KOPT-K1 (cell line): ENCODE measurements at regions not wholly inside any gene's neighbourhood (a gene's known extent, or its start where the extent isn't known, plus 50 kb on each side); places are given as distances from the start of the nearest gene placed in this dataset.
A peak's percentile ranks its signal among the peaks of the same experiment; 100 is the strongest.
"Not testable (repeated sequence)": the region's sequence is repeated elsewhere in the genome, so short reads cannot be mapped to it uniquely, and the experiment has no call there.

ENCODE experiments used
- H3K27ac ChIP-seq: fragments of 200-600 bp; sonication (generic); 2 replicates; pipeline ENCODE4 v1.5.1; 2016; ENCODE audit warnings: antibody characterized with exemption, mild to moderate bottlenecking, low read depth, low read length; ENCODE audit not compliant: poor library complexity, severe bottlenecking
- H3K36me3 ChIP-seq: fragments of 200-600 bp; sonication (generic); 2 replicates; pipeline ENCODE4 v1.5.1; 2017; ENCODE audit warnings: antibody characterized with exemption, mild to moderate bottlenecking, low read length, moderate library complexity; ENCODE audit not compliant: insufficient read depth
- H3K9me3 ChIP-seq: fragments of 200-600 bp; sonication (generic); 2 replicates; pipeline ENCODE4 v1.5.1; 2017; ENCODE audit warnings: antibody characterized with exemption, low read length, mild to moderate bottlenecking; ENCODE audit not compliant: insufficient read depth, poor library complexity, severe bottlenecking

- Histone ChIP-seq H3K36me3 (peaks cover 49% of the 10 kb centered on the region), H3K27ac (no peak overlapping the region), H3K9me3 (peaks cover 3% of the 10 kb centered on the region)
These were observed 304.8 kb downstream of the PTPRC start for GRCh38 chr1:198943484-198944187.

- Histone ChIP-seq H3K9me3 (peaks cover under 1% of the 10 kb centered on the region), H3K27ac (no peak overlapping the region), H3K36me3 (peaks cover 70% of the 10 kb centered on the region)
These were observed 308.6 kb downstream of the PTPRC start for GRCh38 chr1:198947456-198947855.

GRCh38 chr1:198948895-198949659 lies 310.2 kb downstream of the PTPRC start:
- Histone ChIP-seq H3K9me3 (no peaks in the 10 kb centered on the region), H3K27ac (no peak overlapping the region), H3K36me3 (peaks cover 57% of the 10 kb centered on the region)

- Histone ChIP-seq H3K9me3 (peaks cover 3% of the 10 kb centered on the region), H3K36me3 (peaks cover 65% of the 10 kb centered on the region), H3K27ac (no peak overlapping the region)
These were observed 311.2 kb downstream of the PTPRC start for GRCh38 chr1:198950036-198950435.

GRCh38 chr1:198955085-198955484 lies 316.2 kb downstream of the PTPRC start:
- H3K27ac ChIP-seq = no peak overlapping the region
- H3K9me3 ChIP-seq = peaks cover 37% of the 10 kb centered on the region
- peaks cover 51% of the 10 kb centered on the region for H3K36me3 ChIP-seq

GRCh38 chr1:198957044-198957443 lies 318.2 kb downstream of the PTPRC start:
- Histone ChIP-seq H3K36me3 (peaks cover 37% of the 10 kb centered on the region), H3K27ac (no peak overlapping the region), H3K9me3 (peaks cover 50% of the 10 kb centered on the region)

GRCh38 chr1:198959032-198959431 lies 320.2 kb downstream of the PTPRC start:
- H3K36me3 ChIP-seq = peaks cover 31% of the 10 kb centered on the region
- peak overlapping the region; percentile 55 for H3K27ac ChIP-seq
- H3K9me3 ChIP-seq = peaks cover 70% of the 10 kb centered on the region

GRCh38 chr1:198959676-198960075 lies 320.8 kb downstream of the PTPRC start:
- H3K36me3 ChIP-seq = peaks cover 25% of the 10 kb centered on the region
- peak overlapping the region; percentile 55 for H3K27ac ChIP-seq
- peaks cover 76% of the 10 kb centered on the region for H3K9me3 ChIP-seq

- not testable (repeated sequence) for H3K27ac ChIP-seq
- peaks cover 87% of the 10 kb centered on the region for H3K9me3 ChIP-seq
These were observed 325.0 kb downstream of the PTPRC start for GRCh38 chr1:198963796-198964195.

GRCh38 chr1:198966519-198966918 lies 327.7 kb downstream of the PTPRC start:
- Histone ChIP-seq H3K9me3 (peaks cover 87% of the 10 kb centered on the region), H3K36me3 (peaks cover 57% of the 10 kb centered on the region), H3K27ac (peak overlapping the region; percentile 56)

More at GRCh38 chr1:198963796-198964195, 325.0 kb downstream of the PTPRC start:
- H3K36me3 ChIP-seq = peaks cover 32% of the 10 kb centered on the region

- H3K9me3 ChIP-seq = peaks cover 76% of the 10 kb centered on the region
- H3K36me3 ChIP-seq = peaks cover 63% of the 10 kb centered on the region
- H3K27ac ChIP-seq = peak overlapping the region; percentile 56
These were observed 328.7 kb downstream of the PTPRC start for GRCh38 chr1:198967566-198967965.

GRCh38 chr1:198968866-198969265 lies 330.0 kb downstream of the PTPRC start:
- H3K27ac ChIP-seq = peak overlapping the region; percentile 56
- H3K36me3 ChIP-seq = peaks cover 71% of the 10 kb centered on the region
- H3K9me3 ChIP-seq = peaks cover 63% of the 10 kb centered on the region

- peaks cover 52% of the 10 kb centered on the region for H3K9me3 ChIP-seq
- H3K36me3 ChIP-seq = peaks cover 76% of the 10 kb centered on the region
- no peak overlapping the region for H3K27ac ChIP-seq
These were observed 331.1 kb downstream of the PTPRC start for GRCh38 chr1:198969981-198970380.

GRCh38 chr1:198970916-198971315 lies 332.1 kb downstream of the PTPRC start:
- Histone ChIP-seq H3K36me3 (peaks cover 79% of the 10 kb centered on the region), H3K27ac (no peak overlapping the region), H3K9me3 (peaks cover 43% of the 10 kb centered on the region)

- peaks cover 18% of the 10 kb centered on the region for H3K9me3 ChIP-seq
- H3K27ac ChIP-seq = no peak overlapping the region
- peaks cover 76% of the 10 kb centered on the region for H3K36me3 ChIP-seq
These were observed 339.1 kb downstream of the PTPRC start for GRCh38 chr1:198977909-198978308.
